Fibroblast of mammary gland (primary cell): ENCODE measurements at regions not wholly inside any gene's neighbourhood (a gene's known extent, or its start where the extent isn't known, plus 50 kb on each side); places are given as distances from the start of the nearest gene placed in this dataset.

Experiments
- DNase-seq: peaks from one replicate; pipeline ENCODE4 v3.0.0-alpha.2; 2010; ENCODE audit warnings: low read depth
- H3K4me3 ChIP-seq: 2 replicates; pipeline ENCODE4 v1.5.1; 2011; ENCODE audit warnings: low read depth, mild to moderate bottlenecking, low read length, moderate library complexity; ENCODE audit not compliant: control insufficient read depth
- TF ChIP-seq, protein P1 (sequence below): conservative IDR thresholded peaks from 2 replicates; pipeline ENCODE4 v1.5.1; 2011; ENCODE audit warnings: low read depth, low read length, inconsistent platforms; ENCODE audit not compliant: control insufficient read depth, insufficient read depth

DNA sequence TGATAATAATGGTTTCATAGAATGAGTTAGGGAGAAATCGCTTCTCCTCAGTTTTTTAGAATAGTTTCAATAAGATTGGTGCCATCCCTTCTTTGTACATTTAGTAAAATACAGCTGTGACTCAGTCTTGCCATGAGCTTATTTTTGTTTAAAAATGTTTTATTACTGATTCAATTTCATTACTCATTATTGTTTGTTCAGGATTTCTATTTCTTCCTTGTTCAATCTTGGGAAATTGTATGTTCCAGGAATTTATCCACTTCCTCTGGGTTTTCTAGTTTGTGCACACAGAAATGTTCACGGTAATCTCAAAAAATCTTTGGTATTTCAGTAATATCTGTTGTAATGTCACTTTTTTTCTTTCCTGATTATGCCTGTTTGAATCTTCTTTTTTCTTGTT is 371.5 kb upstream of the SETBP1 start:
- DNase-seq = peak; percentile 62
- H3K4me3 ChIP-seq = no peak overlapping the region
- TF ChIP-seq, protein P1, sequence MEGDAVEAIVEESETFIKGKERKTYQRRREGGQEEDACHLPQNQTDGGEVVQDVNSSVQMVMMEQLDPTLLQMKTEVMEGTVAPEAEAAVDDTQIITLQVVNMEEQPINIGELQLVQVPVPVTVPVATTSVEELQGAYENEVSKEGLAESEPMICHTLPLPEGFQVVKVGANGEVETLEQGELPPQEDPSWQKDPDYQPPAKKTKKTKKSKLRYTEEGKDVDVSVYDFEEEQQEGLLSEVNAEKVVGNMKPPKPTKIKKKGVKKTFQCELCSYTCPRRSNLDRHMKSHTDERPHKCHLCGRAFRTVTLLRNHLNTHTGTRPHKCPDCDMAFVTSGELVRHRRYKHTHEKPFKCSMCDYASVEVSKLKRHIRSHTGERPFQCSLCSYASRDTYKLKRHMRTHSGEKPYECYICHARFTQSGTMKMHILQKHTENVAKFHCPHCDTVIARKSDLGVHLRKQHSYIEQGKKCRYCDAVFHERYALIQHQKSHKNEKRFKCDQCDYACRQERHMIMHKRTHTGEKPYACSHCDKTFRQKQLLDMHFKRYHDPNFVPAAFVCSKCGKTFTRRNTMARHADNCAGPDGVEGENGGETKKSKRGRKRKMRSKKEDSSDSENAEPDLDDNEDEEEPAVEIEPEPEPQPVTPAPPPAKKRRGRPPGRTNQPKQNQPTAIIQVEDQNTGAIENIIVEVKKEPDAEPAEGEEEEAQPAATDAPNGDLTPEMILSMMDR = no peak

DNA sequence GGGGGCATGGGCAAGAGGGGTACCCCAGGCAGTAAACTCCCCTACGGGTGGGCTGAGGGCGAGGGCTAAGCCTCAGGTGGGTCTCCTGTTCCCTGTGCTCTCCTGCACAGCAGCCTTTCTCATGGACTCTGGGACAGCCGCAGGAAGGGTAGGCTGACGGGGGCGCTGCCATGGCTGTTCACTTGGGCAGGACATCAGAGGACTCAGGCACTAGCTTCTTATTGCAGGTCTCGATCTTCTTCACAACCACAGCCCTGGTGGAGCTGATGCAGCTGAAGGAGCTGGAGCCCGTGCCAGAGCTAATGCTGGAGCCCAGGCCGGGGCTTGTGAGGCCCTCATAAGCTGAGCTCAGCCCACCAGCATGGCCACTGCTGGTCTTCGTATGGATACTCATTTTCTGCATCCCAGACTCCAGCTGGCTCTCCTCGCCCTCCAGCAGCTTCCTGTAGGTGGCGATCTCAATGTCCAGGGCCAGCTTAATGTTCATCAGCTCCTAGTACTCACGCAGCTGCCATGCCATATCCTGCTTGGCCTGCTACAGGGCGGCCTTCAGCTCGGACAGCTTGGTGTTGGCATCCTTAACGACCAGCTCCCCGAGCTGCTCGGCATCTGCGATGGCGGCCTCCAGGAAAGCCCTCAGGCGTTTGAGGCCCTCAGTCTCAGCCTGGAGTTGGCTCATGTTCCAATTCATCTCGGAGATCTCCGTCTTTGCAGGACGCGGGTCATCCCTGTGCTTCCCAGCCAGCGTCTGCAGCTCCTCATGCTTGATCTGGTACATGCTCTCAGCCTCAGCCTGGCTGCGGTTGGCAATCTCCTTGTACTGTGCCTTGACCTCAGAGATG is 359.8 kb upstream of the SETBP1 start:
- DNase-seq = no peak
- TF ChIP-seq, protein P1 = no peak
- H3K4me3 ChIP-seq = no peak overlapping the region

DNA sequence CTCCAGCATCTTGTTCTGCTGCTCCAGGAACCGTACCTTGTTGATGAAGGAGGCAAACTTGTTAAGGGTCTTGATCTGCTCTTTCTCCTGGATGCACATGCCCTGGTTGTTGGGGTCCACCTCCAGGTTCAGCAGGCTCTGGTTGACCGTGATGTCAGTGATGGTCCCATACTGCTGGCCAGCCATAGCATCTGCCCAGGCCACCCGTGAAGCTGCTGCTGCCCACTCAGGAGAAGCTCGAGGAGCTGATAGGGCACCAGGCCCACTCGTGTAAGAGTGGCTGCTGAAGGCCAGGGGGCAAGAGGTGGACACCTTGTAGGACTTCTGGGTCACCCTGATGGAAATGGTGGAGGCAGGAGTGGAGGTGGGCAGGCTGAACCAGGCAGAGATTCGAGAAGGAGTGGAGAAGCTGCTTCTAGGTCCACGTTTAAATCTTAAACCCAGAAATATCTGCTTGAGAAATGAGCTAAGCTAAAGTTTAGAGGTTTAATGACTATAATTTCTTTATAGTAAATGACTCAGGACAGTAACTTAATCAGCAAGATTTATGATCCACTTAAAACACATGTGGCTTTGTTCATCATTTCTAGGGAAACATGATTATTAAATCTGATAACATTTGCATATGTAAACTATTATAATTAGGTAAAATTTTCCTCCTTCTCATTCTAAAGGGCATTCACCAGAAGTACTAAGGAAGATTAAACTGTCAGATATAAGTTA is 358.7 kb upstream of the SETBP1 start:
- no peak overlapping the region for H3K4me3 ChIP-seq
- DNase-seq = no peak
- TF ChIP-seq, protein P1 = no peak

DNA sequence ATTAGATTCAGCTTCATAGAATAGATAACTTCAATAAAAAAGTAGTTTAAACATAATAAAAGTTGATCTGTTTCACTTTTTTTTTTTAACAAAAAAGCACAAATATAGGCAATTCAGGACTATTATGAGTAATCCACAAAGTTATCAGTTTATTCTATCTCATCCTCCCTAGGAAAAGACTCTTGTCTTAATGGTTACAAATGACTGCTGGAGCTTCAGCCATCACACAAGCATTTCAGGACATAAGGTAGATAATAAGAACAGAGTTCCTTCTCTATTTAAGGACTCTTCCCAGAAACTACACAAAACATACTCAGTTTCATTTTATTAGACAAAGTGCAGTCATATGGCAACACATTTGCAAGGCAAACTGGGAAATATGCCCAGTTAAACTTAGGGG is 357.6 kb upstream of the SETBP1 start:
- TF ChIP-seq, protein P1 = no peak
- H3K4me3 ChIP-seq = no peak overlapping the region
- DNase-seq = no peak

DNA sequence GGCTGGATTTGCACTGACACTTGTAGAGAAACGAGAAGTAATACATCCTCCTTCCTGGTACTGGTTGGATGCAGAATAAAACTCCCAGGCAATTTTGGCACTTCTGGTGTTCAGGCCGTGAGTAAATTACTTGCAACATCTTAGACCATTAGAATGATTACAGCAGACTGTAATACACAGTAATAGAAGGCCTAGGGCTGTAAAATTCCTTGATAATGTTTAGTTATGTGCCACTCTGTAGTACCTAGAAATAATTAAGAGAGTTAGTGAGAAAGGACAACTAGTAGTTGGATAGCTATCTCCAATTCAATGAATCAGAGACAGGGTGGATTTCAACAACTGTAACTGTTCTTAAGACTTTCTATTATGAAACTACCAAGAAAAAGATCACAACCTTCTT is 356.3 kb upstream of the SETBP1 start:
- DNase-seq = no peak
- TF ChIP-seq, protein P1 = no peak
- no peak overlapping the region for H3K4me3 ChIP-seq

DNA sequence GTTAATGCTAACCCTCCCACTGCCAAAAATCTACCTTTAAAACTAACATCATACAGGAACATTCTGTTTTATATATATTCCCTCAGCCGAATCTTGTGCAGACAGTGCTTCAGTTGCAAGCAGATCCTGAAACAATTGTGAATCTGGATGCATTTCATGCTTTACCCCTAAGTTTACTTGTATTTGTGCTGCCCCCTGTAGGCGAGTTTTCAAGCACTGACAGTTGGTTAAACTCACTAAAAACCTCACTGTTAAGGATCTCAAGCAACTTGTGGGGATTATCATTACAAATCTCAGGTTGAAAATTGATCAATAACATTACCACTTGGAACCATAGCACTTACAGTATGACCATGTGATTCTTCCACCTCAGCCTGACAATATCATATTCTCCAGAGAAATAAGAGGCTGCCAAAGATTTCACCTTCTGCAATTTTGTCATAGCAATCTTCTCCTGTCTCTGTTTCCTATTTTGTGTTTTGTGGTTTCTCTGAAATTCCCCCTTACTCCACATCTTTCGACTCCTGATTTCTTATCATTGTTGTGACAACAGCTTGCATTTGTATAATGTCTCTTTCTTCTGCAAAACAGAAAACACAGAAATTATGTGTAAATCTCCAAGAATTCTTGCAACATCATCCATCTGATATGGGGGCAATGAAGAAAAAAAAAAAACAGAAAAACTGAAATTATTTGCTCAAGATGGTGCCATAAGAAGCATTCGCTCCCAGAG is 354.6 kb upstream of the SETBP1 start:
- H3K4me3 ChIP-seq = no peak overlapping the region
- TF ChIP-seq, protein P1 = peak; percentile 76
- DNase-seq = peak; percentile 81
